PFSK-1 (cell line): ENCODE measurements at regions not wholly inside any gene's neighbourhood (a gene's known extent, or its start where the extent isn't known, plus 50 kb on each side); places are given as distances from the start of the nearest gene placed in this dataset.

Experiments
- FOXP2 ChIP-seq: optimal IDR thresholded peaks from 2 replicates; pipeline ENCODE3; 2011; ENCODE audit warnings: borderline replicate concordance, control low read depth, inconsistent platforms; ENCODE audit not compliant: insufficient read depth; ENCODE audit errors: extremely low read length, extremely low read depth
- POLR2AphosphoS5 ChIP-seq: IDR thresholded peaks from 2 replicates; pipeline ENCODE4 v1.6.1; 2012; ENCODE audit warnings: low read depth, mild to moderate bottlenecking, control low read depth, low read length, moderate library complexity
- REST ChIP-seq, 2 experiments: IDR thresholded peaks; 2 replicates each; pipeline versions ENCODE4 v1.6.1 to v1.8.0; 2011 to 2012; ENCODE audit warnings: low read depth in 2 of 2, low read length in 2 of 2, control low read depth in 1 of 2, inconsistent platforms in 1 of 2, mild to moderate bottlenecking in 1 of 2, moderate library complexity in 1 of 2; ENCODE audit not compliant: insufficient read depth in 1 of 2
- SIN3A ChIP-seq: IDR thresholded peaks from 2 replicates; pipeline ENCODE4 v1.6.1; 2012; ENCODE audit warnings: mild to moderate bottlenecking, low read length, moderate library complexity, borderline replicate concordance; ENCODE audit not compliant: insufficient read depth
- TAF1 ChIP-seq: IDR thresholded peaks from 2 replicates; pipeline ENCODE4 v1.6.1; 2012; ENCODE audit warnings: low read length, control low read depth, borderline replicate concordance; ENCODE audit not compliant: insufficient read depth

DNA sequence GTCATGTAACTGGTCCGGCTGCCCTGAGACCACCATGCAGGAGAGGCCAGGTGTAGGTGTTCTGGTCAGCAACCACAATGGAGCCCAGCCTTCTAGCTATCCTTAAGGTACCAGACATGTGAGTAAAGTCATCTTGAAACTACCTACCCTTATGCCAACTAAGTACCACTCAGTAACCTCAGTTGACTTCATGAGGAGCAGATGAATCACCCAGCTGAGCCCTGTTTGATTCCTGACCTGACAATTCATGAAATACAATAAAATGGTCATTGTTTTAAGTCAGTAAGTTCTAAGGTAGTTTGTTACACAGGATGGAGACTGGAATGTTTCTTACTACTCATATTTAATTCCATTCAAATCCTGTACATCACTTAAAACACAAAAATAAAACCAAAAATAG lies 113.1 kb upstream of the LMO4 start:
- TF ChIP-seq REST (IDR thresholded peaks at IDR 0.05; ENCODE audit: insufficient read depth in 1 of 2, low read depth in 2 of 2, low read length in 2 of 2) (no peak), POLR2AphosphoS5 (no peak), TAF1 (no peak)

DNA sequence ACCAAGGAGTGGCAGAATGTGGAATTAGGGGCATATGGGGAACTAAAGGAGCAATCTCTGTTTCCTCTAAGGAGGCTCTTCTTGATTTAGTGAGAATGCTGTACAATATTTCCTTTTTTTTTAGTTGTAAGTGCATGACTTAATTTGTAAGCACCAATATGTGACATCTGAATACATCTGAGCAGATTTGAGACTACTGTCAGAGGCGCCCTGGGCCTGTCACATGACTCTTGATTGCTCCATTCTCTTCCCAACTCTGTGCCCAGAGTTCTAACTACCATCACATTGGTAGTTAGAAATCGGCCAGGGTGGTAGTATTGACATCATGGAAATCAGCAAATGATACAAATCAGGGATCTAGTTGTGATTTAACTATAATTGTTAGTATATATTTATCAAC lies 110.1 kb upstream of the LMO4 start:
- TF ChIP-seq SIN3A (no peak), FOXP2 (no peak), POLR2AphosphoS5 (no peak), REST (IDR thresholded peaks at IDR 0.05; ENCODE audit: insufficient read depth in 1 of 2, low read depth in 2 of 2, low read length in 2 of 2) (no peak), TAF1 (no peak)

DNA sequence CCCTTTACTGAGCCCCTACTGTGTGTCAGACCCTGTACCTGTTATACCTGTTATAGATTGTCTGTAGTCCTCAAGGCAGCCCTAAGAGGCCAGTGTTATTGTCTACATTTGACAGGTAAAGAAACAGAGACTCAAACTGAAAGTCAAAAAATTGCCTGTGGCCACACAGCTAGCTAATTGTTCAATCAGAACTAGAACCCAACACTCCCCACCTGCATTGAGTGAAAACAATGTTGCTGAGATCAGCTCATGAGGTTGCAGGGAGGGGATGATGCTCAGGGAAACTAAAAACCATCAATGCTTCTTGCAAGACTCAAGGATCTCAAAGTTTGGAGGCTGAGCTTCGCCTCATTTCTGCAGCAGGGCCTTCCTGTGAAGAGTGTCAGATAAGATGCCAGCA lies 109.5 kb upstream of the LMO4 start:
- TF ChIP-seq FOXP2 (no peak), POLR2AphosphoS5 (no peak), REST (IDR thresholded peaks at IDR 0.05; ENCODE audit: insufficient read depth in 1 of 2, low read depth in 2 of 2, low read length in 2 of 2) (no peak), TAF1 (no peak), SIN3A (no peak)

DNA sequence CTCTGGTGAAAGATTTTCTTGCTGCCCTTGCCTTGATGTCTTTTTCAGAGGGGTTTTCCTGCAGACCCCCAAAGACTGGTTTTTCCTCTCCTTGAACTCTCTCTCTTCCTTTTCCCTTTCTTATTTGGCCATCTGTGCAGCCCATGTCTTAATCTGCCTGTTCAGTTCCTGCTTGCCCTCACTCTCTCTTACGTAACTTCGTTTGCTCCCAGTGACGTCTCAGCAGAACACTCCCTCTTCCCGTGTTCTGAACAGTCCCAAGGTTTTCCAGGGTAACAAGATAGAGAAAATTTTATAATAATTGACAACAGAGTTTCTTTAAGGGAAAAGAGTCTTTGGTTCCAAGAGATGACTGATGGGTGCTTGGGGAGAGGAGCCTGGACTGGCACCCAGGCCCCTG lies 109.1 kb upstream of the LMO4 start:
- TF ChIP-seq TAF1 (no peak), SIN3A (no peak), POLR2AphosphoS5 (no peak), REST (IDR thresholded peaks at IDR 0.05; ENCODE audit: insufficient read depth in 1 of 2, low read depth in 2 of 2, low read length in 2 of 2) (no peak), FOXP2 (no peak)

GRCh38 chr1:87220993-87221392 lies 107.7 kb upstream of the LMO4 start:
- TF ChIP-seq POLR2AphosphoS5 = no peak
- TF ChIP-seq REST (IDR thresholded peaks at IDR 0.05; ENCODE audit: insufficient read depth in 1 of 2, low read depth in 2 of 2, low read length in 2 of 2) = no peak
- TF ChIP-seq FOXP2 = no peak
- no peak for TF ChIP-seq TAF1
- no peak for TF ChIP-seq SIN3A
